ENCODE measurements at regions not wholly inside any gene's neighbourhood (a gene's known extent, or its start where the extent isn't known, plus 50 kb on each side); places are given as distances from the start of the nearest gene placed in this dataset.
"Not testable (repeated sequence)": the region's sequence is repeated elsewhere in the genome, so short reads cannot be mapped to it uniquely, and the experiment has no call there.

GRCh38 chr16:66176731-66177130, 189.8 kb upstream of the CDH5 start:
- H3K4me3 ChIP-seq (ENCODE audit: low read depth, low read length): no peak overlapping the region

- no peak overlapping the region for H3K4me3 ChIP-seq (ENCODE audit: low read depth, low read length)
Observed at GRCh38 chr16:66176111-66176510, 190.4 kb upstream of the CDH5 start.

- H3K4me3 ChIP-seq (ENCODE audit: low read depth, low read length): no peak overlapping the region
Observed at GRCh38 chr16:66175636-66176035, 190.9 kb upstream of the CDH5 start.

GRCh38 chr16:66175058-66175457, 191.4 kb upstream of the CDH5 start:
- no peak overlapping the region for H3K4me3 ChIP-seq (ENCODE audit: low read depth, low read length)

- H3K4me3 ChIP-seq (ENCODE audit: low read depth, low read length): not testable (repeated sequence)
Observed at GRCh38 chr16:66173796-66174195, 192.7 kb upstream of the CDH5 start.

- not testable (repeated sequence) for H3K4me3 ChIP-seq (ENCODE audit: low read depth, low read length)
Observed at GRCh38 chr16:66173181-66173580, 193.3 kb upstream of the CDH5 start.

- no peak overlapping the region for H3K4me3 ChIP-seq (ENCODE audit: low read depth, low read length)
Observed at GRCh38 chr16:66172463-66172862, 194.0 kb upstream of the CDH5 start.

- no peak overlapping the region for H3K4me3 ChIP-seq (ENCODE audit: low read depth, low read length)
Observed at GRCh38 chr16:66171578-66171977, 194.9 kb upstream of the CDH5 start.

GRCh38 chr16:66170989-66171388, 195.5 kb upstream of the CDH5 start:
- no peak overlapping the region for H3K4me3 ChIP-seq (ENCODE audit: low read depth, low read length)

GRCh38 chr16:66169817-66170216, 196.7 kb upstream of the CDH5 start:
- H3K4me3 ChIP-seq (ENCODE audit: low read depth, low read length): no peak overlapping the region

GRCh38 chr16:66168777-66169176, 197.7 kb upstream of the CDH5 start:
- H3K4me3 ChIP-seq (ENCODE audit: low read depth, low read length): no peak overlapping the region

GRCh38 chr16:66167564-66168291, 198.8 kb upstream of the CDH5 start:
- H3K4me3 ChIP-seq (ENCODE audit: low read depth, low read length): no peak overlapping the region

GRCh38 chr16:66166490-66166889, 200.0 kb upstream of the CDH5 start:
- no peak overlapping the region for H3K4me3 ChIP-seq (ENCODE audit: low read depth, low read length)

GRCh38 chr16:66165879-66166278, 200.6 kb upstream of the CDH5 start:
- no peak overlapping the region for H3K4me3 ChIP-seq (ENCODE audit: low read depth, low read length)

- no peak overlapping the region for H3K4me3 ChIP-seq (ENCODE audit: low read depth, low read length)
Observed at GRCh38 chr16:66164581-66165247, 201.8 kb upstream of the CDH5 start.

- H3K4me3 ChIP-seq (ENCODE audit: low read depth, low read length): no peak overlapping the region
Observed at GRCh38 chr16:66162821-66163220, 203.7 kb upstream of the CDH5 start.

- H3K4me3 ChIP-seq (ENCODE audit: low read depth, low read length): no peak overlapping the region
Observed at GRCh38 chr16:66161942-66162341, 204.5 kb upstream of the CDH5 start.

- no peak overlapping the region for H3K4me3 ChIP-seq (ENCODE audit: low read depth, low read length)
Observed at GRCh38 chr16:66161269-66161668, 205.2 kb upstream of the CDH5 start.

- H3K4me3 ChIP-seq (ENCODE audit: low read depth, low read length): no peak overlapping the region
Observed at GRCh38 chr16:66159987-66160386, 206.5 kb upstream of the CDH5 start.

- H3K4me3 ChIP-seq (ENCODE audit: low read depth, low read length): no peak overlapping the region
Observed at GRCh38 chr16:66156538-66156937, 210.0 kb upstream of the CDH5 start.

GRCh38 chr16:66155933-66156332, 210.6 kb upstream of the CDH5 start:
- H3K4me3 ChIP-seq (ENCODE audit: low read depth, low read length): no peak overlapping the region

- no peak overlapping the region for H3K4me3 ChIP-seq (ENCODE audit: low read depth, low read length)
Observed at GRCh38 chr16:66154801-66155200, 211.7 kb upstream of the CDH5 start.
